IMR-90 (cell line): ENCODE measurements at regions not wholly inside any gene's neighbourhood (a gene's known extent, or its start where the extent isn't known, plus 50 kb on each side); places are given as distances from the start of the nearest gene placed in this dataset.
A peak's percentile ranks its signal among the peaks of the same experiment; 100 is the strongest.

Source experiments
- ATAC-seq: fragments of 200-7000 bp; cut with Tn5 transposase; 2 replicates; pipeline ENCODE4 v1.9.1; 2020; ENCODE audit warnings: low read depth, mild to moderate bottlenecking, moderate library complexity
- BruUV-seq: library from RNA; stranded (reverse); fragments of 400-500 nt; replicated peaks from 2 replicates; lab custom pipeline; 2021; lab: Mats Ljungman, UMichigan
- CTCF ChIA-PET: fragments of 300-600 bp; formaldehyde crosslinking; extraction: SDS; loops from one replicate; lab custom pipeline; 2021; ENCODE audit warnings: antibody characterized with exemption; lab: Yijun Ruan, JAX
- POLR2A ChIA-PET: fragments of 300-600 bp; sonication (Branson Sonifier 250); formaldehyde crosslinking; loops from one replicate; lab custom pipeline; 2022; ENCODE audit warnings: antibody characterized with exemption; ENCODE audit not compliant: unreplicated experiment; lab: Charles Lee
- DNase-seq: peaks from one replicate; pipeline ENCODE4 v3.0.0; 2013
- H2AFZ ChIP-seq: replicated peaks from 2 replicates; pipeline ENCODE3; 2013; ENCODE audit warnings: low read length, mild to moderate bottlenecking; ENCODE audit not compliant: poor library complexity
- H2AK5ac ChIP-seq: 2 replicates; pipeline ENCODE4 v1.6.1; 2013; ENCODE audit warnings: low read depth, low read length, inconsistent platforms
- H2AK9ac ChIP-seq: replicated peaks from 2 replicates; pipeline ENCODE3; 2013; ENCODE audit warnings: mild to moderate bottlenecking, low read depth, low read length, moderate library complexity; ENCODE audit not compliant: poor library complexity
- H2BK120ac ChIP-seq: 2 replicates; pipeline ENCODE4 v1.6.1; 2013; ENCODE audit warnings: low read depth, low read length, inconsistent platforms
- H2BK15ac ChIP-seq: 3 replicates; pipeline ENCODE4 v1.6.1; 2013; ENCODE audit warnings: low read depth, low read length, inconsistent platforms
- H2BK20ac ChIP-seq: 2 replicates; pipeline ENCODE4 v1.6.1; 2013; ENCODE audit warnings: low read depth, mild to moderate bottlenecking, inconsistent platforms, low read length, moderate library complexity
- H2BK5ac ChIP-seq: 2 replicates; pipeline ENCODE4 v1.6.1; 2013; ENCODE audit warnings: mild to moderate bottlenecking, low read depth, low read length, inconsistent platforms; ENCODE audit not compliant: poor library complexity, severe bottlenecking
- H3K14ac ChIP-seq: replicated peaks from 2 replicates; pipeline ENCODE4 v1.6.1; 2013; ENCODE audit warnings: low read depth, low read length, inconsistent platforms
- H3K18ac ChIP-seq: 2 replicates; pipeline ENCODE4 v1.6.1; 2013; ENCODE audit warnings: low read depth, low read length, control low read depth
- H3K23ac ChIP-seq: 2 replicates; pipeline ENCODE4 v1.6.1; 2013; ENCODE audit warnings: low read depth, low read length, inconsistent platforms
- H3K27ac ChIP-seq: 2 replicates; pipeline ENCODE4 v1.5.1; 2013; ENCODE audit warnings: mild to moderate bottlenecking, control low read depth, low read length; ENCODE audit not compliant: insufficient read depth
- H3K27me3 ChIP-seq: 2 replicates; pipeline ENCODE4 v1.6.1; 2013; ENCODE audit warnings: low read length; ENCODE audit not compliant: control insufficient read depth, insufficient read depth
- H3K36me3 ChIP-seq: 2 replicates; pipeline ENCODE4 v1.6.1; 2013; ENCODE audit warnings: low read length, mixed read lengths; ENCODE audit not compliant: control insufficient read depth, insufficient read depth
- H3K4ac ChIP-seq: 2 replicates; pipeline ENCODE4 v1.6.1; 2013; ENCODE audit warnings: low read depth, low read length, inconsistent platforms
- H3K4me1 ChIP-seq: 2 replicates; pipeline ENCODE4 v1.6.1; 2013; ENCODE audit warnings: low read length, mixed read lengths; ENCODE audit not compliant: control insufficient read depth, insufficient read depth
- H3K4me2 ChIP-seq: 2 replicates; pipeline ENCODE4 v1.6.1; 2013; ENCODE audit warnings: low read depth, mild to moderate bottlenecking, control low read depth, low read length, moderate library complexity
- H3K4me3 ChIP-seq: 2 replicates; pipeline ENCODE4 v1.5.1; 2013; ENCODE audit warnings: low read depth, mild to moderate bottlenecking, control low read depth, low read length, moderate library complexity; ENCODE audit not compliant: insufficient read depth
- H3K56ac ChIP-seq: 2 replicates; pipeline ENCODE4 v1.6.1; 2013; ENCODE audit warnings: low read length, inconsistent platforms; ENCODE audit not compliant: insufficient read depth; ENCODE audit errors: extremely low read depth
- H3K79me1 ChIP-seq, 2 experiments: 2 replicates each; pipeline ENCODE4 v1.6.1; 2013; ENCODE audit warnings: low read length in 2 of 2, inconsistent platforms in 1 of 2, low read depth in 1 of 2
- H3K9ac ChIP-seq: 2 replicates; pipeline ENCODE4 v1.6.1; 2013; ENCODE audit warnings: low read depth, low read length, control low read depth
- H3K9me1 ChIP-seq: 2 replicates; pipeline ENCODE4 v1.6.1; 2013; ENCODE audit warnings: low read length, inconsistent platforms; ENCODE audit not compliant: insufficient read depth
- H3K9me3 ChIP-seq: 2 replicates; pipeline ENCODE4 v1.6.1; 2013; ENCODE audit warnings: low read length; ENCODE audit not compliant: control insufficient read depth, insufficient read depth
- H4K20me1 ChIP-seq: 2 replicates; pipeline ENCODE4 v1.6.1; 2013; ENCODE audit warnings: low read length, inconsistent platforms; ENCODE audit not compliant: insufficient read depth
- H4K5ac ChIP-seq: 2 replicates; pipeline ENCODE4 v1.6.1; 2013; ENCODE audit warnings: mild to moderate bottlenecking, low read depth, low read length, control low read depth
- H4K8ac ChIP-seq, 2 experiments: 2 replicates each; pipeline ENCODE4 v1.6.1; 2013; ENCODE audit warnings: low read depth in 2 of 2, low read length in 2 of 2, control low read depth in 1 of 2, inconsistent platforms in 1 of 2
- H4K91ac ChIP-seq: 2 replicates; pipeline ENCODE4 v1.6.1; 2013; ENCODE audit warnings: low read depth, low read length, inconsistent platforms; ENCODE audit not compliant: insufficient read depth
- BHLHE40 ChIP-seq: fragments of 150-350 bp; IDR thresholded peaks from 2 replicates; pipeline ENCODE4 v1.6.1; 2016; ENCODE audit warnings: mild to moderate bottlenecking, low read depth, low read length
- CEBPB ChIP-seq: IDR thresholded peaks from 2 replicates; pipeline ENCODE4 v1.6.1; 2012; ENCODE audit warnings: low read depth, low read length, improper control_type of control experiment
- CHD1 ChIP-seq: IDR thresholded peaks from 2 replicates; pipeline ENCODE4 v1.6.1; 2012; ENCODE audit warnings: low read depth, low read length, improper control_type of control experiment
- CTCF ChIP-seq: conservative IDR thresholded peaks from 2 replicates; pipeline ENCODE4 v1.5.1; 2012; ENCODE audit warnings: mild to moderate bottlenecking, low read depth, low read length, improper control_type of control experiment
- ELK1 ChIP-seq: fragments of 150-350 bp; IDR thresholded peaks from 2 replicates; pipeline ENCODE4 v1.6.1; 2016; ENCODE audit warnings: low read depth, mild to moderate bottlenecking, low read length, moderate library complexity, borderline replicate concordance
- FOS ChIP-seq: fragments of 150-350 bp; IDR thresholded peaks from 2 replicates; pipeline ENCODE4 v1.6.1; 2016; ENCODE audit warnings: low read depth, low read length
- MAFK ChIP-seq: IDR thresholded peaks from 2 replicates; pipeline ENCODE4 v1.6.1; 2012; ENCODE audit warnings: low read depth, low read length, improper control_type of control experiment
- MAZ ChIP-seq: IDR thresholded peaks from 2 replicates; pipeline ENCODE4 v1.6.1; 2012; ENCODE audit warnings: low read depth, mild to moderate bottlenecking, low read length, improper control_type of control experiment, moderate library complexity, borderline replicate concordance
- MXI1 ChIP-seq: IDR thresholded peaks from 2 replicates; pipeline ENCODE4 v1.6.1; 2012; ENCODE audit warnings: low read depth, mild to moderate bottlenecking, low read length, moderate library complexity, borderline replicate concordance
- NFE2L2 ChIP-seq: fragments of 150-350 bp; IDR thresholded peaks from 2 replicates; pipeline ENCODE4 v1.6.1; 2016; ENCODE audit warnings: low read depth, mild to moderate bottlenecking, low read length
- POLR2A ChIP-seq: IDR thresholded peaks from 2 replicates; pipeline ENCODE4 v1.6.1; 2012; ENCODE audit warnings: mild to moderate bottlenecking, low read depth, low read length
- RAD21 ChIP-seq: IDR thresholded peaks from 2 replicates; pipeline ENCODE4 v1.6.1; 2012; ENCODE audit warnings: low read length, improper control_type of control experiment
- RCOR1 ChIP-seq: IDR thresholded peaks from 2 replicates; pipeline ENCODE4 v1.6.1; 2012; ENCODE audit warnings: mild to moderate bottlenecking, low read length, improper control_type of control experiment; ENCODE audit not compliant: insufficient replicate concordance
- RFX5 ChIP-seq: IDR thresholded peaks from 2 replicates; pipeline ENCODE4 v1.8.0; 2012; ENCODE audit warnings: low read depth, mild to moderate bottlenecking, low read length, moderate library complexity
- SMC3 ChIP-seq: fragments of 150-350 bp; IDR thresholded peaks from 2 replicates; pipeline ENCODE4 v1.6.1; 2016; ENCODE audit warnings: low read depth, mild to moderate bottlenecking, antibody characterized with exemption, low read length, moderate library complexity
- WGBS, 2 experiments: methylation state at CpG; one replicate each; pipeline versions ENCODE4 v1.1.5 to v1.1.7; 2013; ENCODE audit warnings: missing lambda C conversion rate in 2 of 2; ENCODE audit not compliant: insufficient read length in 1 of 2; ENCODE audit errors: extremely low coverage in 2 of 2; 5-methylcytosine and 5-hydroxymethylcytosine counted together
- dilution Hi-C: fragments of 300-500 bp; cut with HindIII; formaldehyde crosslinking; loops from one replicate; pipeline ENCODE4 v1.14.3; 2018; ENCODE audit warnings: low sequenced_read_pairs; ENCODE audit not compliant: unreplicated experiment
- in situ Hi-C: fragments of 300-500 bp; cut with MboI; formaldehyde crosslinking; loops from 3 replicates; pipeline ENCODE4 v1.14.3; 2019; ENCODE audit warnings: low sequenced_read_pairs, inconsistent platforms, mixed read lengths
- intact Hi-C: fragments of 100-400 bp; cut with micrococcal nuclease; formaldehyde crosslinking; loops from 2 replicates; pipeline ENCODE4 v1.10.0; 2022
- TF ChIP-seq, protein P1 (sequence below): fragments of 150-350 bp; IDR thresholded peaks from 2 replicates; pipeline ENCODE4 v1.6.1; 2017; ENCODE audit warnings: mild to moderate bottlenecking, antibody characterized with exemption, low read length, low read depth

DNA sequence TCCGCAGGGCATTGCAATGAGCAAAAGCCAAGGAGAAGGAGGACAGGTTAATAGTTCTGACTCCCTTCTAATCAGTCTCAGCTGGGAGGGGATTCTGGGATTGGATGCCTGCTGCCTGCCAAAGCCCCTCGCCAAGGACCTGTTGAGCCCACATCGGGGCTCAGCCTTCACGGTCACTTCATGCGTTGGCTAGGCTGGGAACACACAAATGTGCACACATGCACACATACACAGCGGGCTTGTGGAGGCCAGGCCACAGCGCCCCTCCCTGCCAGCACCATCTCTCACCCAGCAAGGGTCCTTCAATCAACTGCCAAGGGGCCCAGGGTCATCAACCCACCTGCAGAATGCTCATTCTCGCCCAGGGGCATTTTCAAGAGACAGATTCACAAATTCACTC is 113.9 kb downstream of the C5orf15 start:
- Histone ChIP-seq H3K18ac (no peak overlapping the region), H4K91ac (no peak overlapping the region), H3K9me3 (no peaks in the 10 kb centered on the region), H2AFZ (no peak overlapping the region), H4K20me1 (no peaks in the 10 kb centered on the region), H4K5ac (no peak overlapping the region), H2AK5ac (no peak overlapping the region), H3K79me1 (no peaks in the 10 kb centered on the region), H2BK120ac (no peak overlapping the region), H3K4me3 (no peak overlapping the region), H2AK9ac (peak overlapping the region; percentile 42), H3K4me1 (no peaks in the 10 kb centered on the region), H3K36me3 (no peaks in the 10 kb centered on the region), H2BK20ac (no peak overlapping the region), H3K56ac (no peak overlapping the region), H3K9me1 (no peaks in the 10 kb centered on the region), H2BK15ac (no peak overlapping the region), H2BK5ac (no peak overlapping the region), H3K27ac (no peak overlapping the region), H3K9ac (no peak overlapping the region), H3K4ac (no peak overlapping the region), H3K23ac (no peak overlapping the region), H3K4me2 (no peak overlapping the region), H3K27me3 (peaks cover 12% of the 10 kb centered on the region), H4K8ac (no peak overlapping the region), H3K14ac (no peak overlapping the region)
- in situ Hi-C loops = no loop called here
- CTCF ChIA-PET = no interaction called here
- ATAC-seq (no peak), DNase-seq (no peak)
- dilution Hi-C loops = no loop called here
- POLR2A ChIA-PET = no interaction called here
- no TSS peak for BruUV-seq
- 59% methylated on average over 5 of the region's 8 CpGs; no CpG with 5 or more reads in 1 of the 2 experiments for WGBS, 2 experiments
- TF ChIP-seq POLR2A (no peak), RFX5 (no peak), CEBPB (no peak), CHD1 (no peak), CTCF (no peak), MAZ (no peak), RAD21 (no peak), SMC3 (no peak), NFE2L2 (no peak), FOS (no peak), MXI1 (no peak), RCOR1 (no peak), BHLHE40 (no peak), MAFK (no peak), ELK1 (no peak)
- TF ChIP-seq, protein P1, sequence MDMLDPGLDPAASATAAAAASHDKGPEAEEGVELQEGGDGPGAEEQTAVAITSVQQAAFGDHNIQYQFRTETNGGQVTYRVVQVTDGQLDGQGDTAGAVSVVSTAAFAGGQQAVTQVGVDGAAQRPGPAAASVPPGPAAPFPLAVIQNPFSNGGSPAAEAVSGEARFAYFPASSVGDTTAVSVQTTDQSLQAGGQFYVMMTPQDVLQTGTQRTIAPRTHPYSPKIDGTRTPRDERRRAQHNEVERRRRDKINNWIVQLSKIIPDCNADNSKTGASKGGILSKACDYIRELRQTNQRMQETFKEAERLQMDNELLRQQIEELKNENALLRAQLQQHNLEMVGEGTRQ = no peak
- intact Hi-C loops = no loop called here
